ENCODE measurements at regions not wholly inside any gene's neighbourhood (a gene's known extent, or its start where the extent isn't known, plus 50 kb on each side); places are given as distances from the start of the nearest gene placed in this dataset.

DNA sequence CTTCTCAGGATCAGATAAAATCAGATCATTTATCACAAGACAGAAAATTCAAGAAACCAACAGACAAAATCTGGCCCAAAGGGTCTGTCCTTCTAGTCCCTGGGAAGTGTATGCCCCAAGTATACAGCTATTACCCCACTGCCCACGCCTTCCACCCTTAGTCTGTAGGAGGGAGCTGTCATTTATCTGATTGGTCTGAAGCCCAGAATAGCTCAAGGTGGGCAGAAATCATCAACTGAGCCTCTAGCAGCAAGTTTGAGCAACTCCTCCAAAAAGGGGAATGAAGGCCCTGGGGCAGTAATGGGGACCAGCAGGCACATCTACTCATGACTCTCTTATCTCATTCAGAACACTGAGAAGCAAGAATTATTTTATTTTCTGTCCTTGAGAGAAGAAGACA lies 126.9 kb downstream of the MATN1 start:
- H3K4me3 ChIP-seq (ENCODE audit: low read length) = no peak overlapping the region
- H3K9ac ChIP-seq (ENCODE audit: low read length) = no peak overlapping the region

DNA sequence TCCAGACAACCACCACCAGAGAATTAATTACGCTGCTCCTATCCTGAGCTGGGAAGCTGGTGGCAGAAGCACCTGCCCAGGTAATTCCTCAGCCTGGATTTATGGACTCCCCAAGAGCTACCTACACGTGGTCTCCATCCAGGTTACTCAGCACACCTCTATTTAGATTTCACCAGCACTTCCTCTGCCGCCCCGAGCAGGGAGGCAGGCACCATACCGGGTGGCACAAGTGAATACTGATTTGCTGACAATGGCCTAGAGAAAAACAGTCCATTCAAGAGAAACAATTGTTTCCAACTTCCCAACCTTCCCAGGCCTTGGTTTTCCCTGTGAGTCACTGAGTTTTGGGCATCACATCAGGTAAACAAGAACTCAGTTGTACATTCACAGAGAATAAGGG lies 134.3 kb downstream of the MATN1 start:
- Histone ChIP-seq H4K20me1 (ENCODE audit: insufficient read depth, low read depth, low read length) (no peaks in the 10 kb centered on the region), H3K27me3 (ENCODE audit: low read length) (no peaks in the 10 kb centered on the region), H3K36me3 (ENCODE audit: insufficient read depth, low read length) (no peaks in the 10 kb centered on the region), H3K9me2 (replicated peaks; ENCODE audit: insufficient read depth, low read length) (no peaks in the 10 kb centered on the region), H3K4me1 (ENCODE audit: low read length) (no peaks in the 10 kb centered on the region), H3K4me2 (ENCODE audit: low read depth, low read length, poor library complexity, severe bottlenecking) (no peak overlapping the region), H3K79me2 (ENCODE audit: low read length) (no peaks in the 10 kb centered on the region), H3K4me3 (ENCODE audit: low read length) (no peak overlapping the region), H3K9ac (ENCODE audit: low read length) (no peak overlapping the region), H3K9me3 (ENCODE audit: low read length) (no peaks in the 10 kb centered on the region), H3K27ac (ENCODE audit: low read length) (no peak overlapping the region), H2AFZ (ENCODE audit: low read length) (no peak overlapping the region)
- peak; percentile 11 for DNase-seq

More for the DNA sequence above, 126.9 kb downstream of the MATN1 start:
- no peaks in the 10 kb centered on the region for H3K9me3 ChIP-seq (ENCODE audit: low read length)
- H3K79me2 ChIP-seq (ENCODE audit: low read length) = no peaks in the 10 kb centered on the region
- H2AFZ ChIP-seq (ENCODE audit: low read length) = no peak overlapping the region
- H3K9me2 ChIP-seq (replicated peaks; ENCODE audit: insufficient read depth, low read length) = no peaks in the 10 kb centered on the region
- no peaks in the 10 kb centered on the region for H3K36me3 ChIP-seq (ENCODE audit: insufficient read depth, low read length)
- H3K27me3 ChIP-seq (ENCODE audit: low read length) = no peaks in the 10 kb centered on the region
- peaks cover 5% of the 10 kb centered on the region; the same call in 1 of the 2 replicates for H3K4me1 ChIP-seq (ENCODE audit: low read length)
- H3K27ac ChIP-seq (ENCODE audit: low read length) = no peak overlapping the region
- H4K20me1 ChIP-seq (ENCODE audit: insufficient read depth, low read depth, low read length) = no peaks in the 10 kb centered on the region
- no peak for DNase-seq
- no peak overlapping the region for H3K4me2 ChIP-seq (ENCODE audit: low read depth, low read length, poor library complexity, severe bottlenecking)

- H3K9ac ChIP-seq (ENCODE audit: low read length) = no peak overlapping the region
- no peaks in the 10 kb centered on the region for H3K9me3 ChIP-seq (ENCODE audit: low read length)
- no peak overlapping the region for H3K27ac ChIP-seq (ENCODE audit: low read length)
- H3K9me2 ChIP-seq (replicated peaks; ENCODE audit: insufficient read depth, low read length) = no peaks in the 10 kb centered on the region
- H3K4me3 ChIP-seq (ENCODE audit: low read length) = no peak overlapping the region
- H3K79me2 ChIP-seq (ENCODE audit: low read length) = no peaks in the 10 kb centered on the region
- H2AFZ ChIP-seq (ENCODE audit: low read length) = no peak overlapping the region
- H4K20me1 ChIP-seq (ENCODE audit: insufficient read depth, low read depth, low read length) = no peaks in the 10 kb centered on the region
- H3K27me3 ChIP-seq (ENCODE audit: low read length) = no peaks in the 10 kb centered on the region
- H3K4me1 ChIP-seq (ENCODE audit: low read length) = no peaks in the 10 kb centered on the region
- no peak overlapping the region for H3K4me2 ChIP-seq (ENCODE audit: low read depth, low read length, poor library complexity, severe bottlenecking)
- DNase-seq = peak; percentile 28
- no peaks in the 10 kb centered on the region for H3K36me3 ChIP-seq (ENCODE audit: insufficient read depth, low read length)
Observed at GRCh38 chr1:30588311-30589073, 134.9 kb downstream of the MATN1 start.

DNA sequence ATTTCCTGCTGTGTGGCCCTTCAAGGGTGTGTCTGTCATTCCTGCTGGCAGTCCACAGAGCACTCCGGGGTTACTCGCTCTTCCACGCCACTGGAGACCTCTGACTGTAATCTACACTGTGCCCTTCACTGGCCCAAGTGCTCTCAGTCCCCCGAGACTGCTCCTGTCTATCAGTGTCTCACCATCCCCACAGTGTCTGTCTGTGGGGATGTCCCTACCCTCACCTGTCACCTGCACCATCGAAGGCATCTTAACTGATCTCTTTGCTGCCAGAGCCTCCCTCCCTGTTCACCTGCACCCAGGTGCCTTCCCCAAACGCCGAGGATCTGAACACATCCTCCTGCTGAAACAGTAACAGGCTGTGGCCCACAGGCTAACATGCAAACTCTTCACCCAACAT lies 136.7 kb downstream of the MATN1 start:
- H3K4me1 ChIP-seq (ENCODE audit: low read length) = no peaks in the 10 kb centered on the region
- no peak overlapping the region for H3K9ac ChIP-seq (ENCODE audit: low read length)
- H2AFZ ChIP-seq (ENCODE audit: low read length) = no peak overlapping the region
- no peaks in the 10 kb centered on the region for H3K27me3 ChIP-seq (ENCODE audit: low read length)
- no peaks in the 10 kb centered on the region for H3K36me3 ChIP-seq (ENCODE audit: insufficient read depth, low read length)
- no peaks in the 10 kb centered on the region for H4K20me1 ChIP-seq (ENCODE audit: insufficient read depth, low read depth, low read length)
- no peaks in the 10 kb centered on the region for H3K9me3 ChIP-seq (ENCODE audit: low read length)
- peak; percentile 16 for DNase-seq
- H3K9me2 ChIP-seq (replicated peaks; ENCODE audit: insufficient read depth, low read length) = no peaks in the 10 kb centered on the region
- H3K4me3 ChIP-seq (ENCODE audit: low read length) = no peak overlapping the region
- no peaks in the 10 kb centered on the region for H3K79me2 ChIP-seq (ENCODE audit: low read length)
- H3K27ac ChIP-seq (ENCODE audit: low read length) = no peak overlapping the region
- no peak overlapping the region for H3K4me2 ChIP-seq (ENCODE audit: low read depth, low read length, poor library complexity, severe bottlenecking)

DNA sequence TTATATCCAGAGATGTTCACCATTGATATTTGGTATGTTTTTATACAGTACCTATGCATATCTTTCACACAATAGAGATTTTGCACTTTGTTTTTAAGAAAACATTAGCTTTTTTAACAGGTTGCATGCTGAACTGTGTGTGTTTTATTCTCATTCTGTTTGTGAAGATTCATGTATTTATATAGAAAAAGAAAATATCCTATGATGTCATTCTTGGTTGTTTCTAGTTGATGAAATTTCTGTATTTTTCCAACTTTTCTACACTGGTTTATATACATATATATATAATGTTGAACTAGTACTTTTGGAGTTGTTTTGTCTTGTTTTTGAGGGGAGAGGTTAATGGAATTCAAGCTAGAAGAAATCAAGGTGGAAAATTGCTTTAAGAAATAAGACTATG lies 143.8 kb downstream of the MATN1 start:
- H3K27ac ChIP-seq (ENCODE audit: low read length) = no peak overlapping the region
- no peaks in the 10 kb centered on the region for H3K27me3 ChIP-seq (ENCODE audit: low read length)
- H4K20me1 ChIP-seq (ENCODE audit: insufficient read depth, low read depth, low read length) = no peaks in the 10 kb centered on the region
- no peak overlapping the region for H3K9ac ChIP-seq (ENCODE audit: low read length)
- H3K36me3 ChIP-seq (ENCODE audit: insufficient read depth, low read length) = no peaks in the 10 kb centered on the region
- H3K4me1 ChIP-seq (ENCODE audit: low read length) = no peaks in the 10 kb centered on the region
- H3K4me2 ChIP-seq (ENCODE audit: low read depth, low read length, poor library complexity, severe bottlenecking) = no peak overlapping the region
- no peaks in the 10 kb centered on the region for H3K79me2 ChIP-seq (ENCODE audit: low read length)
- no peaks in the 10 kb centered on the region for H3K9me3 ChIP-seq (ENCODE audit: low read length)
- H2AFZ ChIP-seq (ENCODE audit: low read length) = no peak overlapping the region
- peak; percentile 21 for DNase-seq
- no peak overlapping the region for H3K4me3 ChIP-seq (ENCODE audit: low read length)
- no peaks in the 10 kb centered on the region for H3K9me2 ChIP-seq (replicated peaks; ENCODE audit: insufficient read depth, low read length)

- no peaks in the 10 kb centered on the region for H4K20me1 ChIP-seq (ENCODE audit: insufficient read depth, low read depth, low read length)
- H3K9me2 ChIP-seq (replicated peaks; ENCODE audit: insufficient read depth, low read length) = no peaks in the 10 kb centered on the region
- no peak overlapping the region for H3K9ac ChIP-seq (ENCODE audit: low read length)
- no peaks in the 10 kb centered on the region for H3K4me1 ChIP-seq (ENCODE audit: low read length)
- no peaks in the 10 kb centered on the region for H3K79me2 ChIP-seq (ENCODE audit: low read length)
- DNase-seq = no peak
- H2AFZ ChIP-seq (ENCODE audit: low read length) = no peak overlapping the region
- no peaks in the 10 kb centered on the region for H3K27me3 ChIP-seq (ENCODE audit: low read length)
- H3K4me2 ChIP-seq (ENCODE audit: low read depth, low read length, poor library complexity, severe bottlenecking) = no peak overlapping the region
- H3K36me3 ChIP-seq (ENCODE audit: insufficient read depth, low read length) = no peaks in the 10 kb centered on the region
- H3K4me3 ChIP-seq (ENCODE audit: low read length) = no peak overlapping the region
- H3K27ac ChIP-seq (ENCODE audit: low read length) = no peak overlapping the region
- no peaks in the 10 kb centered on the region for H3K9me3 ChIP-seq (ENCODE audit: low read length)
Observed at GRCh38 chr1:30575066-30575465, 148.3 kb downstream of the MATN1 start.

DNA sequence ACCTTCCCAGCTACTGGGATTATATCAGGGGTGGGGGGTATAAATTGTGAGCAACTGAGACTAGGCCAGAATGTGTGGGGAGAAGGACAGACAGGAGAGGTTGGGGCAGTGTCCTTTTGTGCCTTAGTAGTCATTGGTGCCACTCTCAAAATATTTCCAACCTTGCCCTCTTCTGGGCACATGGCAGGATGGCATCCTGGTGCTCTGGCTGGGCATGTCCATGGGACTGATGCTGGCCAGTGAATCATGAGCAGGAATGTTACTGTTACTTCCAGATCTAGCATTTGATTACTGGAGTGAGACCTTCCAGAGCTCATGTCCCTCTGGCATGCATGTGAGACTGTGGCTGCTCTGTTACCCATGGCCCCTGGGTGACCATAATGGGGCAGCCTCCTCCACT lies 151.2 kb downstream of the MATN1 start:
- no peaks in the 10 kb centered on the region for H4K20me1 ChIP-seq (ENCODE audit: insufficient read depth, low read depth, low read length)
- H3K4me3 ChIP-seq (ENCODE audit: low read length) = no peak overlapping the region
- H3K9me2 ChIP-seq (replicated peaks; ENCODE audit: insufficient read depth, low read length) = no peaks in the 10 kb centered on the region
- H3K4me1 ChIP-seq (ENCODE audit: low read length) = no peaks in the 10 kb centered on the region
- no peaks in the 10 kb centered on the region for H3K36me3 ChIP-seq (ENCODE audit: insufficient read depth, low read length)
- no peak for DNase-seq
- no peak overlapping the region for H3K9ac ChIP-seq (ENCODE audit: low read length)
- no peaks in the 10 kb centered on the region for H3K79me2 ChIP-seq (ENCODE audit: low read length)
- H3K27me3 ChIP-seq (ENCODE audit: low read length) = no peaks in the 10 kb centered on the region
- no peak overlapping the region for H2AFZ ChIP-seq (ENCODE audit: low read length)
- no peak overlapping the region for H3K27ac ChIP-seq (ENCODE audit: low read length)
- no peak overlapping the region for H3K4me2 ChIP-seq (ENCODE audit: low read depth, low read length, poor library complexity, severe bottlenecking)
- no peaks in the 10 kb centered on the region for H3K9me3 ChIP-seq (ENCODE audit: low read length)

GRCh38 chr1:30571380-30571779 lies 152.0 kb downstream of the MATN1 start:
- Histone ChIP-seq H3K4me1 (ENCODE audit: low read length) (no peaks in the 10 kb centered on the region), H4K20me1 (ENCODE audit: insufficient read depth, low read depth, low read length) (no peaks in the 10 kb centered on the region), H3K9me3 (ENCODE audit: low read length) (no peaks in the 10 kb centered on the region), H3K9ac (ENCODE audit: low read length) (no peak overlapping the region), H2AFZ (ENCODE audit: low read length) (no peak overlapping the region), H3K27me3 (ENCODE audit: low read length) (no peaks in the 10 kb centered on the region), H3K79me2 (ENCODE audit: low read length) (no peaks in the 10 kb centered on the region), H3K27ac (ENCODE audit: low read length) (no peak overlapping the region), H3K4me3 (ENCODE audit: low read length) (no peak overlapping the region), H3K9me2 (replicated peaks; ENCODE audit: insufficient read depth, low read length) (no peaks in the 10 kb centered on the region), H3K4me2 (ENCODE audit: low read depth, low read length, poor library complexity, severe bottlenecking) (no peak overlapping the region), H3K36me3 (ENCODE audit: insufficient read depth, low read length) (no peaks in the 10 kb centered on the region)
- DNase-seq = no peak
